ENCODE measurements at regions not wholly inside any gene's neighbourhood (a gene's known extent, or its start where the extent isn't known, plus 50 kb on each side); places are given as distances from the start of the nearest gene placed in this dataset.
"Not testable (repeated sequence)": the region's sequence is repeated elsewhere in the genome, so short reads cannot be mapped to it uniquely, and the experiment has no call there.

DNA sequence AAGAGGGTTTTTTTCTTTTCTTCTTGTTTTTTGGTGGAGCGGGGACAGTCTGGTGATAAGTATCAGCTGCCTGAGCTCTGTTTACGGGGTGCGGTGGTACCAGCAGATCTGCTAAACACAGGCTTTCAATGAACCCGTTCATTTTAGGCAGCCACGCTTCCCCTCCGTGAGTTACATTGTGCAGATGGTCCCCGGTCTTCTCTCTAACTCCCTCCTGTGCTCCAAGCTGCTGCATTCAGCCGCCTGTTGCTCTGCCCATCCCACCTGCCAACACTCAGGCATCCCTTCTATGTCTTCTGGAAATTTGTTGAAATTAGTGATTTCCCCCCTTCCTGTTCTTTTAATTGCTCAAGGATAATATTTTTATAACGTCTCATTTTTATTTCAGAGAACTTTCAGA is 82.1 kb upstream of the ELAC2 start:
- DNase-seq (ENCODE audit: low read depth) = no peak
- TF ChIP-seq, protein P1, sequence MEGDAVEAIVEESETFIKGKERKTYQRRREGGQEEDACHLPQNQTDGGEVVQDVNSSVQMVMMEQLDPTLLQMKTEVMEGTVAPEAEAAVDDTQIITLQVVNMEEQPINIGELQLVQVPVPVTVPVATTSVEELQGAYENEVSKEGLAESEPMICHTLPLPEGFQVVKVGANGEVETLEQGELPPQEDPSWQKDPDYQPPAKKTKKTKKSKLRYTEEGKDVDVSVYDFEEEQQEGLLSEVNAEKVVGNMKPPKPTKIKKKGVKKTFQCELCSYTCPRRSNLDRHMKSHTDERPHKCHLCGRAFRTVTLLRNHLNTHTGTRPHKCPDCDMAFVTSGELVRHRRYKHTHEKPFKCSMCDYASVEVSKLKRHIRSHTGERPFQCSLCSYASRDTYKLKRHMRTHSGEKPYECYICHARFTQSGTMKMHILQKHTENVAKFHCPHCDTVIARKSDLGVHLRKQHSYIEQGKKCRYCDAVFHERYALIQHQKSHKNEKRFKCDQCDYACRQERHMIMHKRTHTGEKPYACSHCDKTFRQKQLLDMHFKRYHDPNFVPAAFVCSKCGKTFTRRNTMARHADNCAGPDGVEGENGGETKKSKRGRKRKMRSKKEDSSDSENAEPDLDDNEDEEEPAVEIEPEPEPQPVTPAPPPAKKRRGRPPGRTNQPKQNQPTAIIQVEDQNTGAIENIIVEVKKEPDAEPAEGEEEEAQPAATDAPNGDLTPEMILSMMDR (IDR thresholded peaks at IDR 0.05; ENCODE audit: insufficient read depth, low read depth, low read length, missing control alignments) = no peak
- H3K4me3 ChIP-seq (ENCODE audit: low read length) = no peak overlapping the region

DNA sequence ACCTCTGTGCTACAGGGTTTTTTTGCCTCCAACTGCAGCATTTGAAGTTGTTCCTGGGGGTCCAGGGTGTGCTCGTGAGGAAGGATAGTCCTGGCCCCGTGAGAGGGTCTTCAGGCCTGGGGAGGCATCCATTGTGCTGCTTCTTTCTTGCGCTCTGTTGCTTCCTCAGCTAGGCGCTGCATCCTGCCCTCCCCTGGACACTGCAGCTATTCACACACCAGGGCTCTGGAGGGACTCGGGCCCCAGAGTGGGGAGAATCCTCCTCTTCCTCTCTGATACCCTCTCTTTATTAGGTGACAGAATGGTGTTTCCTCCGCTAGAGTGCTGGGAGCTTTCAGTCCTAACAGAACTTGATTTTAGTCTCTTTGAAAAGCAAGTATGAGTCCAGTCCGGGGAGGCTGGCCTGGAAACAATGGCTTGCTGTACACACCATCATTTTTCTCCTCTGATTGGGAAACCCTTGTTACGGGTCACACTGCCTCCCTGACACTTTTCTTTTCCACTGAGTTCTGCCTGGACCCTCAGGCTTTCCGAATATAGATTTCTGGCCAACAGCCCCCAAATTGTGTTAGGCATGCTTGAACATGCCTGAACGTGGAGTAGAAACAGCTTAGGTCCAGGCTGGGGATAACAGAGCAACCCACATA is 81.4 kb upstream of the ELAC2 start:
- no peak for DNase-seq (ENCODE audit: low read depth)
- H3K4me3 ChIP-seq (ENCODE audit: low read length) = no peak overlapping the region
- TF ChIP-seq, protein P1 (IDR thresholded peaks at IDR 0.05; ENCODE audit: insufficient read depth, low read depth, low read length, missing control alignments) = no peak

DNA sequence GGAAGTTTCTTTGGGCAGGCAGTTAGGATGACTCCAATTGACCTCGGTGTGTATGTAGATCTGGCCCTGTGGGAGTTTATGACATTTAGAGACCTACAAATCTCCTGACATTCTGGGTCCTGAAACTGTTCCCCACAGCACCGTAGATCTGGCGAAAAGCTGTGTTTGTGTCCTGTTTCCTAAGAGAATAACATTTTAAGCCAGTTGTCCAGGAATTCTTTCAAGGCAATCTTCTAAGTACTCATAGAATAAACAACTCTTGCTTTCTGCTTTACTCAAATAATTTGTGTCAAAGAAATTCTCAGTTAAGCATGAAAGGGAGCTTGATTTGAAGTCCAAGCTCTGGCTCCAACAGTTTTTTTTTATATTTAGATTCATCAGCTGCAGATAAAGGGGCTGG is 78.5 kb upstream of the ELAC2 start:
- no peak for DNase-seq (ENCODE audit: low read depth)
- TF ChIP-seq, protein P1 (IDR thresholded peaks at IDR 0.05; ENCODE audit: insufficient read depth, low read depth, low read length, missing control alignments) = no peak
- no peak overlapping the region for H3K4me3 ChIP-seq (ENCODE audit: low read length)

DNA sequence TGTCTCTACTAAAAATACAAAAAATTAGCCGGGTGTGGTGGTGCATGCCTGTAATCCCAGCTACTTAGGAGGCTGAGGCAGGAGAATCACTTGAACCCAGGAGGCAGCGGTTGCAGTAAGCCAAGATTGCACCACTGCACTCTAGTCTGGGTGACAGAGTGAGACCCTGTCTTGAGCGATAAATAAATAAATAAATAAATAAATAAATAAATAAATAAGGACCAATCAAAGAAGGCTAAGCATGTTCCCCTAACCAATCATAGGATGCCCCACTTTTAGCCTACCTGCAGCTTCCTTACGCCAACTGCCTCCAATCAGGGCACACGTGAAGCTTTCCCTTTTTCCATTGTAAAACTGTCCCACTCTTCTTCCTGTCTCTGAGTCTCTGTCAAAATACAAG is 74.2 kb upstream of the ELAC2 start:
- DNase-seq (ENCODE audit: low read depth); H3K4me3 ChIP-seq (ENCODE audit: low read length): not testable (repeated sequence)

DNA sequence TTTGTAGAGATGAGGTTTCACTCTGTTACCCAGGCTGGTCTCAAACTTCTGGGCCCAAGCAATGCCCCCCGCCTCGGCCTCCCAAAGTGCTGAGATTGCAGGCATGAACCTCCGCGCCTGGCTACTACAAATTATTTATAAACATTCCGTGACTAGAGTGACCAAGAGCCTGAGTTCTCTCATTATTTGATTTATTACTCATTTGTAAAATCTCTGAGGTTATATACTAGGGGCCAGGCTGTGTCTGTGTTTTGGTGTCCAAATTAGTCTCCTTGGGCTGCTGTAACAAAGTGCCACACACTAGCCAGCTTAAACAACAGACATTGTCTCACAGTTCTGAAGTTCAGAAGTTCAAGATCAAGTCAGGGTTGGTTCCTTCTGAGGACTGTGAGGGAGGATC is 70.8 kb upstream of the ELAC2 start:
- DNase-seq (ENCODE audit: low read depth) = no peak
- H3K4me3 ChIP-seq (ENCODE audit: low read length) = no peak overlapping the region

DNA sequence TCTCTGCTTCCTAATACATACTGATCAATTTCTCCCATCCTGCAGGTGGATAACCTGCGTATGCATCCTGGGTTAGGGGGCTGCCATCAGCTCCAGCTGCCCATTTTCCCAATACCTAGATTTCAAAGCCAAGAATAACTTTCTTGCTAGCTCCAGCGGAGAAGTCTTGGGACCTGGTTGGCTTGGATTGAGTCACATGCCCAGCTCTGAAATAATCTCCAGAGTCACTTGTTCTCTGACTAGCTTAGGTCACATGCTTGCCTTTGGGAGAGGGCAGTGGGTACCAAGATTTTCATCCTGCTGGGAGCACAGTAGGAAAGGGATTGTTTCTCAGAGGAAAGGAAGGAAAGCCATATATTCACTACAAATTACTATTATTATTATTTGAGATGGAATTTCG is 70.0 kb upstream of the ELAC2 start:
- no peak for DNase-seq (ENCODE audit: low read depth)
- TF ChIP-seq, protein P1 (IDR thresholded peaks at IDR 0.05; ENCODE audit: insufficient read depth, low read depth, low read length, missing control alignments) = no peak
- no peak overlapping the region for H3K4me3 ChIP-seq (ENCODE audit: low read length)

More for the DNA sequence above, 70.8 kb upstream of the ELAC2 start:
- TF ChIP-seq, protein P1 (IDR thresholded peaks at IDR 0.05; ENCODE audit: insufficient read depth, low read depth, low read length, missing control alignments) = no peak

DNA sequence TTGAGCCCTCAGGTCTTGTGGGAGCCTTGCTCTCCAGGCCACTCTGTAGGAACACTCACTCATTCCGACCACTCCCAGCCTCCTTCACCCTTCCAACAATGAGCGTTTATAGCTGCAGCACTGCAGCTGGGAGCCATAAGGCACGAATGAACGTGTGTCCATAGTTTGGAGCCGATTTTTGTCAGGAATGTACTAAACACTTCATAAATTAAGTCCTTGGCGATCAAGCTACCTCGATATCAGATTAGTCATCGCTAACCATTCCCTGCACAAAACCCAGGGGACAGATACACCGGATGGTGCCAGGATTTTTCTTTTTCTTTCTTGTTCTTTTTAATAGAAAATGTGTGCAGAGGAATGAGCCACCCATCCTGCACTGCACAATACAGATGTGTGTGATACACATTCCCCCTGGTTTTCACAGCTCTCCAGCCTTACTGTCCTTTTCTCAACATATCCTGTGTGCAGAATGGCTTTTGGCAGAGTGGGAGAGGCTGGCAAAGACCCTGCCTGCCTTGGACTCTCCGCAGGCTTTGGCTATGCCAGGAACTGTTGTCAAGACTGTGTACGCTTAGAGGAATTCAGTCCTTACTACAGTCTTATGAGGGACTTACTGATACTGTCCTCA is 68.4 kb upstream of the ELAC2 start:
- TF ChIP-seq, protein P1 (IDR thresholded peaks at IDR 0.05; ENCODE audit: insufficient read depth, low read depth, low read length, missing control alignments) = no peak

More for the DNA sequence above, 68.4 kb upstream of the ELAC2 start:
- no peak for DNase-seq (ENCODE audit: low read depth)
- H3K4me3 ChIP-seq (ENCODE audit: low read length) = no peak overlapping the region
